EH (cell line): ENCODE measurements at regions not wholly inside any gene's neighbourhood (a gene's known extent, or its start where the extent isn't known, plus 50 kb on each side); places are given as distances from the start of the nearest gene placed in this dataset.
"Not testable (repeated sequence)": the region's sequence is repeated elsewhere in the genome, so short reads cannot be mapped to it uniquely, and the experiment has no call there.

Experiments
- DNase-seq: peaks from one replicate; pipeline ENCODE4 v3.0.0-alpha.2; 2015; ENCODE audit warnings: low read depth

DNA sequence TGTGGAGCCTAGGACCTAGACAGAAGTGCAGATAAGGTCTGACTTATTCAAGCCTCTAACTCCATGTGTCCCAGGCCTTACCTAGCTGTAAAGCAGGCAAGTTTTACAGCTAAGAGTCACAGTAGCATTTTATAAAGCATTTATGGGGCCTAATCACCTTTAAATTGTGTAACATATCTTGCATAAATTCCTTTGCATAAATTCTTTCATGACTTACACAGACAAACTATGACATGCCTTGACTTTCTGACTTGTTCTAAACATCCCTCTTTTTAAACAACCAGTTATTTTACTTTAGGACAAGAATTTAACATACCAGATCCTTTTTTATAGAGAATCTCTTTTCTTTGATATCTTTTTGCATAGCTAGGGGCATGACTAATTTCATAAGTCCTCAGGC lies 1257.8 kb upstream of the NRXN1 start:
- no peak for DNase-seq

DNA sequence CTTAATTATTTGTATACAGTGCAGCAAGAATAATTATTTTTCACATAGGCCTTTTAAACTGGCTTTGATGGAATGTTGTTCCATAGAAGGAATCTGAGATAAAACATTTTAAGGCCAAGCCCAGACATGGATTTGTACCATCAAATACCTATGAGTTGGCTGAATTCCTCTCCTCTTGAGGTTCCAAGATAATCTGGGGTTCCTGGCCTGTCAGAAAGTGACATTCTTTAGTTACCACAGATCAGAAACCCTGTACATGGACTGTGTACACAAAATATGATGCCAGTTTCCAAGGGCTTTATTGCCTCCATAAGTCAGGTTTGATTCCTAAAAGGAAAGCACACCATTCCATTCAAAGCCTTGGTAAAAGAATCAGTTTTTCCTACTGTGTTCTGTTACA lies 1256.7 kb upstream of the NRXN1 start:
- no peak for DNase-seq

DNA sequence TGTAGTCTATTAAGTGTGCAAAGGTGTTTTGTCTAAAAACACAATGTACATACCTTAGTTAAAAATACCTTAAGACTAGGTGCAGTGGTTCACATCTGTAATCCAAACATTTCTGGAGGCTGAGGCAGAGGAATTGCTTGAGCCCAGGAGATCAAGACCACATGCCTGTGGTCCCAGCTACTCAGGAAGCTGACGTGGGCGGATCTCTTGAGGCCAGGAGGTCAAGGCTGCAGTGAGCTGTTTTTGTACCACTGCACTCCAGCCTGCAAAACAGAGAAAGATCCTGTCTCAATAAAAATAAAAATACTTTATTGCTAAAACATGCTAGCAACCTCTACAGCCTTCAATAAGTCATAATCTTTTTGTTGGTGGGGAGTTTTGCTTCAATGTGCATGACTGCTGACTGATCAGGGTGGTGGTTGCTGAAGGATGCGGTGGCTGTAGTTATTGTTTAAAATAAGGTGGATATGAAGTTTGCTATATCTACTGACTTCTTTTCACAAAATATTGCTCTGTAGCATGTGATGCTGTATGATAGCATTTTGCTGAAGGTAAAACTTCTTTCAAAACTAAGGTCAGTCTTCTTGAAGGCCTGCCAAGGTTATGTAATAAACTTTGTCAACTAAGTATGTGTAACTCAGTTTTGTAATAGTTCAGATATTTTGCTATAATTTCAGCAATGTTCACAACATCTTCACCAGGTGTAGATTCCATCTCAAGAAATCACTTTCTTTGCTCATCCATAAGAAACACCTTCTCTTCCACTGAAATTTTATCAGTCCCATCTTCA lies 1238.0 kb upstream of the NRXN1 start:
- DNase-seq: no peak

DNA sequence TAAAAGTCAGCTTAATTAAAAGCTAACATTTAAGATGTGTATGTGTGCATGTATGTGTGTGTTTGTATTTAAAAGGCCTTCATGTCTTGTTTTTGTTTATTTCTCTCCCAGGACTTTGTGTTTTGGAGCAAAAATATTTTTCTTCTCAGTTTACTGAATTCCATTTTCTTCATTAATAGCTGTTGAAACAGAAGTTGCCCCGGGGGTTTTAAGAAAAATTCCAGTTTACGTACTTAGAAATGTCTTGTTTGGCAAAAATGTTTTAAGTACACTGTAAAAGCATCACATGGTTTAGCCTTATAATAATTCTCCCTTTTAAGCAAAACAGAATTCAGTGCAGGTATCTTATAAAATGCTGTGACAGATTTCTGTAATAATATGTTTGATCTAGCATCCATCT lies 1233.0 kb upstream of the NRXN1 start:
- no peak for DNase-seq

DNA sequence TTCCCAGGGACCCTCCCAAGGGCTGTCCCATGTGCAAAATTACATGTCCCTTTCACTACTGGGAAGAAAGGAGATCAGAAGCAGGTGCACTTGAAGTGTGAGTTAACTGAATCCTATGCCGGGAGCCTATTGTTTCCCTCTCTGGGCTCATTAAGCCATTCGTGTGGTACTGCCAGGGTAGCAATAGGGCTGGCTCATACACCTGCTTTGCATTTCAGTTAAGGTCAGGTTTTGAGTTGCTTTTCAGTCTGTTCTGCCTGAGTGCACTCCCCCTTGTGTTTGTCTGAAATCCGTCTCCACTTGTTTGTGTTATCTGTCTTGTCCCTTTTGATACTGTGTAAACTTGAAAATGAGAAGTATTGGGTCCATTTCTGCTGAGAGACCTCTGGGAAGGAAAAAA lies 1232.6 kb upstream of the NRXN1 start:
- no peak for DNase-seq

DNA sequence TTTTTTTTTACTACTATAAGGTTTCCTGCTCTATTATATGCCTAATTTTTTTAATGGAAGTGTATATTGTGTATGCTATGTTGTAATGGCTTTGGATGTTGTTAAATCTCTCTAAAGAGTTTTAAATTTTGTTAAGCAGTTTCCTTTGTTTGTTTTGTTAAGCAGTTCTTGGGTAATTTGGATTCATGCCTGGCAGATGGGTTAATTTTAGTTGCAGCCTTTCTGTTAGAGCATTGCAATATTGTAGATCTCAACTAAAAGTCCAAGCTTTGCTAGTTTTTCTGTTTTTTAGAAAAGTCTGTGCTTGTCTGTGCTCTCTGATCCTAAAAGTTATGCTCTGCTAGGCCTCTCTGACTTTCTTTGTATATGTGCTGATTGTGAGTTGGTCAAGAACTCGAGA lies 1229.0 kb upstream of the NRXN1 start:
- DNase-seq: no peak

DNA sequence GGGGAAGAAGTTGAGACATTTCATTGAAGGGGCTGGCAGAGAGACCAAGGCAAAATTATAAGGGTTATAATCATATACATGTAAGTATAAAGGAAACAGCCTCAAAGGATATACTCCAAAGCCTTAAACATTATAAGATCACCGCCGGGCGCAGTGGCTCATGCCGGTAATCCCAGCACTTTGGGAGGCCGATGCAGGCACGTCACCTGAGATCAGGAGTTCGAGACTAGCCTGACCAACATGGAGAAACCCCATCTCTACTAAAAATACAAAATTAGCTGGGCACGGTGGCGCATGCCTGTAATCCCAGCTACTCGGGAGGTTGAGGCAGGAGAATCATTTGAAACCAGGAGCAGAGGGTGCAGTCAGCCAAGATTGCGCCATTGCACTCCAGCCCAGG lies 1227.0 kb upstream of the NRXN1 start:
- DNase-seq: not testable (repeated sequence)

DNA sequence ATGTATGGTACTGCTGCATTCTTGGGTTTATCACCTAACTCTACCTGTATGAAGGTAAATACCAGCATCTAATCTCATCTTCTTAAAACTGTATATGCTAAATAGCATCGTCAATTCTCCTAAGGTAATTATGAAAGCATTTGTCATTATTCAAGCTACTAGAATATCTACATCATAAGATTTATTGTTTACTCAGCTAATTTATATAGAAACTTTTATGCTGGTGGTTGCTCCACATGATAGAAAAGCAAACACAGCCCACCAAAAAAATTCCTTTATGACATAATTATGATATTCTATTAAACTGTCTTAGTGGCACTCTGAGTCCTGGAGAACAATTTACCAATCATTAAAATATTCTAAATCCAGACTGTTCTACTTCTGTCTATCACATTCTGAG lies 1226.1 kb upstream of the NRXN1 start:
- no peak for DNase-seq

DNA sequence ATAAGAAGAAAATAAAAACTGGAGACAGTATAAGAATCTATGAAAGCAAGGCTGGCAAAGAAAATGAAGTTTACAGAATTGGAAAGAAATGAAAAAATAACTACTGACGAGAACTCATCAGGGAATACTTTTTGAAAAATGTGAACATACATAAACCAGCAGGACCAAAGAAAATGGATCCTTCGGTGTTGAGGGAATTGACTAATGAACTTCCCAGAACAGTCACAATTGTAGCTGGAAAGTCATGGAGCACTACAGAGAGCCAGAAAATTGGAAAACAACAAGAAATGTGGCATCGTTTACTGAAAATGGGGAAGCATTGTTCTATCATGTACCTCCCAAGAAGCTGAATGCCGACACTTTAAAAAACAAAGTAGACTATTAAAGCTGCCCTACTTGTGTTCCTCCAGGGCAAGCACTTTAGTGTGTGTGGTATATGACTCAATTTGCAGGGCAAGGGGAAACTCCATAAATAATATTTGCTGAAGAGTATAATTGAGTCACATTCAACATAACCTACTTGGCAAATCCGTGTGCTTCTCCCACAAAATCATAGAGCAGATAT lies 1221.6 kb upstream of the NRXN1 start:
- no peak for DNase-seq

DNA sequence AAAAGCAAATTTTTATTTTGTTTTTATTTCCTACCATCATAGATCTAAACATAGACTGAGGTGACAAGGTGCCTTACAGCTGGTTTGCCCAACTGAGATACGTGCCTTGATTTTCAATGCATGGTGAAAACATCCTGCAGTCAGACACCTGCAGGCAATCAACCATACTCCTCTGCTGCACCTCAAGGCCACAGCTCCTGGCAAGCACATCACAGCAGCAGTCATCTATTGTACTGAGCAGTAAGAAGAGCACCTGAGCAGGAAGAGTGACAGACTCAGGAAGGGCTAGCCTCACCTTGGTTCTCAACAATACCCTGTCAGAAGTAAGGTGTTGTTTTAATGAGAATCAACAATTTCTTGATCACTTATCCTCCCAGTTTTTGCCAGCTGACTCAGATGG lies 1206.8 kb upstream of the NRXN1 start:
- DNase-seq: no peak

DNA sequence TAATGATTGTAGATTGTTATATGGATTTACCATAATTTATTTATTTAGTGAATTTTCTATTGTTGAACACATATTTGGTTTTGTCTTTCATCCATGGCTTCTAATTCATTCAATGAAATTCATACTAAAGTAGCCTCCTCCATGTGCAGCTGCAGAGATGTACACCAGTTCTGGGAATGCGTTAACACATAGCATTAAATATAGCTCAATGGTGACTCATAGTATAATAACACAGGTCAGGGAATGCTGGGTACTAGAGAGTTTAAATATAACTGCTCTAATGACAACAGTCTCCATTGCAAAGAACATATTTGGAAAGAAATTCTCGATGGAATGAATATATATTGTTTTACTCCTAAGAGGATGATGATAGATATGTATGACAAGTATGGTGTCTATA lies 1190.2 kb upstream of the NRXN1 start:
- DNase-seq: no peak

DNA sequence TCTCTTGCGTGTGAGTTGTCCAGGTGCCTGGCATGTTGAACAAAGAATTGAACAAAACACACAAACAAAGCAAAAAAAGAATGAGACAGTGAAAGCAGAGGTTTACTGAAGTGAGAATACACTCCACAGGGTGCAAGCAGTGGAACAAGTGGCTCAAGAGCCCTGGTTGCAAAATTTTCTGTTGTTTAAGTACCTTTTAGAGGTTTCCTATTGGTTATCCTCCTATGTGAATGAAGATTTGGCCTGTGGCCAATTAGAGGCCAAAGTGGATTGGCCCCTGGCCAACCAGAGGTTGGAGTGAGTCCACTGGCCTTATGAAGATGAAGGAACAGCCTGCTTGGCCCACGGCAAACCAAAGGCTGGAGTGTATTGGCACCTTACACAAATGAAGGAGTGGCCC lies 1188.5 kb upstream of the NRXN1 start:
- no peak for DNase-seq

DNA sequence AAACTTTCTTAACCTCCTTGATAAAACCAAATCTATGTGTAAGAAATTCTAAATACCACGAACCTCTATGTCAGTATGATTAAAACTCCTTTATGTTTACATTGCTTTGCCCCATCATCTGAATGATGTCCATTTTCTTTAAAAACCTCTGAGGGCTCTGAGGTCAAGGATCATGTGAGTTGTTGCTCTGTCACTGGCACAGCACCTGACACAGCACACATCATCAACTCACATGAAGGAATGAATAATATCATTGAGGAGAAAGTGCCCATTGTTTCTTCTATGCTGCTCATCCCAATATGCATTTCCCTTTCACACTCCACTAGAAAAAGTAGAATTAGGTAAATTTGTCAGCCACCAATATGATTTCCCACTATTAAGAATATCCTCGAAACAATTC lies 1178.7 kb upstream of the NRXN1 start:
- DNase-seq: no peak

DNA sequence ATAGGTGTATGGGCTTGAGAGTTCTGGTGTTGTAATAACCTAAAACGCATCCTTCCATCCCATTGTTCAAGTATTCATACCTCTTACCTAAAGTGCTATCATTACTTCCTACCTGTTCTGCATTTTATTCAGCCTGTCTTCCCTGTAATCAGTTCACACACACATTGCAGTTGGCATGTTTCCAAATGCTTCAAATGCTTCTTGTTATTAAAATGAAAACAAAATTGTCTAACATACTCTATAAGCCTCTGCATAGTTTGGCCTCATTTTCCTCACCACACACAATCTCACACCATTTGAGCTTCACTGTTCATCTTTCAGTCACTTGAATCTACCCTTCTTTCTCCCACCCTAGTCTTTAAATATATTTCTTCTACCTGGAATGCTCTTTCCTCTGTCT lies 1178.2 kb upstream of the NRXN1 start:
- DNase-seq: no peak

DNA sequence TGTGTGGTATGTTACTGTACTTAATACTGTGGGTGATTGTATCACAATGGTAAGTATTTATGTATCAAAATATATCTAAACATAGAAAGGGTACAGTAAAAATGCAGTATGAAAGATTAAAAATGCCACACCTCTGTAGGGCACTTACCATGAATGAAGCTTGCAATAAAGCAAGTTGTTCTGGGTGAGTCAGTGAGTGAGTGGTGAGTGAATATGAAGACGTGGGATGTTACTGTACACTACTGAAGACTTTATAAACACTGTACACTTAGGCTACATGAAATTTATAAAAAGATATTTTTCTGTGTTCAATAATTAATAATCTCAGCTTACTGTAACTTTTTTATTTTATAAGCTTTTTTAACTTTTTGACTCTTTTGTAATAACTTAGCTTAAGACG lies 1162.4 kb upstream of the NRXN1 start:
- no peak for DNase-seq

DNA sequence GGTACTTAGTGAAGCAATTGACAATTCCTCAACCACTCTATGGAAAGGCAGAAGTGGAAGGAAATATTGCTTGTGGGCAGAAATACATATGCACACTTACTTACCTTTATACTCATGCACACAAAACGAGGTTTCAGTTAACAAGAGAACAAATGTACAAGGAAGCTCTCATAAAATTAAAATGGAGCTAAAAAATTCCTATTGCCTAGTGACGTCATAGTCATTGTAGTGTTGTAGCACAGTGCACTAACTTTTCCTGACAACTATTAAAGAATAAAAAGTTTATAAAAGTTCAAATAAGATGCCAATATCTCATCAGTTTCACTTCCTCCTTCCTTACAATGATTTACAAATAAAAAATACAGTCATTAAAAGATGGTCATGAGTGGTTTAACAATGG lies 1161.9 kb upstream of the NRXN1 start:
- DNase-seq: no peak

DNA sequence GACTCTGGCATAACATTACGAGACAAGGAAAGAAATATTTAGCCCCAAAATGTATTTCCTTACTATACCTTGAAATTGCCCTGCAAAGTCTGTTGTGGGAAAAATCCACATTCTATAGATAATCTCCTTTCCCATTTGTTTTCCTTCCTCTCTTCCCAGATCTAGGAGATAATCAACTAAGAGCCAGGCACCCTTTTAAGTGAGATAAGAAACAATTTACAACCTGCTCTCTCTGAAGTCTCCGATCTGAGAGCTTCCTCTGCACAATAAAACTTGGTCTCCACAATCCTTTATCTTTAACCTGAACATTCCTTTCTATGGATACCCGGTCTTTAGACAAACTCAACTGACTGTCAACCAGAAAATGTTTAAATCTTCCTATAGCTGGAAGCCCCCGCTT lies 1160.7 kb upstream of the NRXN1 start:
- DNase-seq: no peak

DNA sequence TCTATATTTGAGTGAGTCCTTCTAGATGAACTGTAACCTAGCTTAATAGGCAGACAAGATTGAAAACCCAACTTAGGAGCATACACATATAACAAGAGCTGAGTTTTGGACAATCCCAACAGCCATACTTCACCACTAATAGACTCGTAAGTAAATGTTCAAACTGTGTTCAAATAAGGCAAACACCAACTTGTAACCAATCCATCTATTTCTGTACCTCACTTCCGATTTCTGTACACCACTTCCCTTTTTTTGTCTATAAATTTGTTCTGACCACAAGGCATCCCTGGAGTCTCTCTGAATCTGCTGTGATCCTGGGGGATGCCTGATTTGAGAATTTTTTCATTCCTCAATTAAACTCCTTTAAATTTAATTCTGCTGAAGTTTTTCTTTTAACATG lies 1149.1 kb upstream of the NRXN1 start:
- DNase-seq: no peak

DNA sequence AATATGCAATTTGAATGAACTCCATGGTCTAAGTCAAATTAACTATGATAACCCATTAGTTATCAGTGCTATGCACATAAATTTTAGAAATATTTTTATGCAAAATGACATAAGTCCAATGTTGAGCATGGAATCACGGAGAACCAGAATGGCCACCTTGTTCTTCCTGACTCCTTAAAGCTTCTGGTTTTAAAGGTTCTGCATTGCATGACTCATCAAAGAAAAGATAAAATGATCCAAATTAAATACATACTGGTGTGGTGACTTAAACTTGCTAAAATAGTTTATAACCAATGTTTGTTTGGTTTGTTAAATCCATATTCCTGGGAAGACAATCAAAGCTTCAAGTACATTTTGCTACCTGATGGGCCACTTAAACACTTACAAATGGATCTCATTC lies 1146.9 kb upstream of the NRXN1 start:
- no peak for DNase-seq

DNA sequence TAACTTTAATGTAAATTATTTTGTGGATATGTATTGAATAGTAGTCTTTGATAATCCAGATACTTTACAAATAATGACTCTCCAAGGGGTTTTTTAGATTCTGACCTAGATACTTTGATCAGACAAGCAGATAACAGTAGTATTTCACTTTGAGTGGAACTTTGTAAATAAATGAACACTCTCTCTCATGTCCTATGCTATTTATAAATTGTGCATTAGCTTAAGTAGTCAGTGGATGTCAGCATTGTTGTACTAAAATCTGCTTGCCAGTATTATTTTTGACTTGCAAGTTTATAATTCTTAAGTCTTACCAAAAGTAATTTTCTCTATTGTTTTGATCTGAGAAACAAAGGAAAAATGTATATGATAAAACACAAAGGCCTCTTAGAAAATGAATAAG lies 1113.1 kb upstream of the NRXN1 start:
- DNase-seq: no peak

DNA sequence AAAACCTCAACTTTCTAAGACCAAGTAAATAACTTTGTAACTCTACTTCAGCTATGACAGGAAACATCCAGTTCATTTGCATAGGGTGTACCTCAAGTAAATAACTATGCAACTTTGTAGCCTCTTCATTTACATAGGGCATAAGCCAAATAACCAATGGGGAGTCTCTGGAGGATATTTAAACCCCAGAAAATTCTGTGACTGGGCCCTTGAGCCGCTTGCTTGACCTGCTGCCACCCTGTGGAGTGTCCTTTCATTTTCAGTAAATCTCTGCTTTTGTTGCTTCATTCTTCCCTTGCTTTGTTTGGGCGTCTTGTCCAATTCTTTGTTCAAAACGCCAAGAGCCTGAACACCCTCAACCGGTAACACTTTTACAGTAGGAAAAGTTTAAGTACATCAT lies 1112.7 kb upstream of the NRXN1 start:
- DNase-seq: no peak

DNA sequence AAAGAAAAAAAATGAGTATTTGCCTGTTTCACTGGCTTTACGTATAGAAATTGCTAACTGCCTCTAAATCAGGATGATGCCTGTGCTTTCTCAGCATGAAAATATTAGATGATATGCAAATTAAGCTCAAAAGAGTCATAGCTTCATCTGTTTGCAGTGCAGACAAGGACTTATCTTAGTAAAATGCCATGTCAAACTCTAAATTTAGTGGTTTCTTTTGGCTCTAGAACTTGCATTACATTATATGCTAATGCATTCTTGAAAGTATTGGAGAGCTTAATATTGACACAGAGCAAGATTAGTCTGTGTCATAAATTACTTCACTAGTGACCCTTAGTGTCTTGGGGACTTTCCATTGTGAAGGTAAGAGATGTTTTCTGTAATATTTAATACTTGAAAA lies 1109.1 kb upstream of the NRXN1 start:
- no peak for DNase-seq

DNA sequence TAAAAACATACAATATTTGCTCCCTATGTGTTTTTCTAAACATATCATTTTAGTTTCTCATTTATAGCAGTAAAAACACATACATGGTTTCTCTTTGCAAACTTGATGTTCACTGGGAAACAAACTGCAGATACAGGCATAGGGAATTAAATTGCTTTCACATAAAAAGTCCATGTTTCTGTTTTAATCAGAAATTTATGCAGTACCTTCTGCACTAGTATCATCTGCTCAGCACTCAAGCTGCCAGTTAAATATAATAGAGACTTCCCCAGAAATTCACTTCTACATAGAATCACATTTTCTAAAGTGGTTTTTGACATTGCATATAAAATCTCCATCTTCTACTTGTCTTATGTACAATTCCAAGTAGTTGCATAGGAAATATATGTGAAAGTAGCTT lies 1107.3 kb upstream of the NRXN1 start:
- DNase-seq: no peak

DNA sequence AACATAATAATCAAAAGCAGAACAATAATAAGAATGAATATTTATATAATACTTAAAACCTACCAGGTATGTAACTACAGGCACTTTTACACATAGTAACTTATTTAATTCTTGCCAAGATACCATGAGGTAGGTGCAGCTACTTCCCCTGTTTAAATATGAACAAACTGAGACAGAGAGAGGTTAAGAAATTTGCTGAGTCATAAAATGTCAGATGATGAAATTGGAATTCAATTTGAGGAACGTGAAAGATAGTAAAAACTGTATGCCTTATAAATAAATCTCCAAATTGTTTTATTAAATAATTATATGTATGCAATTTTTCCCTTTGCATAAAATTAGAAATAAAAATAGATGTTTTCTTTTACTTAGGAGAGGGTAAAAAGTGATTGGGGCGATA lies 1103.3 kb upstream of the NRXN1 start:
- no peak for DNase-seq
